VCaP (cell line): ENCODE measurements at regions not wholly inside any gene's neighbourhood (a gene's known extent, or its start where the extent isn't known, plus 50 kb on each side); places are given as distances from the start of the nearest gene placed in this dataset.
A peak's percentile ranks its signal among the peaks of the same experiment; 100 is the strongest.

Experiments used
- H3K27ac ChIP-seq: fragments of 450-650 bp; 2 replicates; pipeline ENCODE4 v1.5.1; 2017
- CTCF ChIP-seq: fragments of 450-650 bp; conservative IDR thresholded peaks from 2 replicates; pipeline ENCODE4 v1.5.1; 2017; ENCODE audit warnings: mild to moderate bottlenecking, moderate library complexity

GRCh38 chr7:95691464-95691863, 80.9 kb upstream of the DYNC1I1 start:
- no peak for TF ChIP-seq CTCF
- H3K27ac ChIP-seq, result peak overlapping the region; percentile 28; the same call in 1 of the 2 replicates

GRCh38 chr7:95690367-95690947, 81.9 kb upstream of the DYNC1I1 start:
- H3K27ac ChIP-seq, result peak overlapping the region; percentile 28; the same call in 1 of the 2 replicates
- peak; percentile 86 for TF ChIP-seq CTCF

- no peak for TF ChIP-seq CTCF
- no peak overlapping the region for H3K27ac ChIP-seq
Observed at GRCh38 chr7:95688931-95689495, 83.3 kb upstream of the DYNC1I1 start.

- peak; percentile 79 for TF ChIP-seq CTCF
- no peak overlapping the region for H3K27ac ChIP-seq
Observed at GRCh38 chr7:95687759-95688343, 84.5 kb upstream of the DYNC1I1 start.

GRCh38 chr7:95686109-95686508, 86.2 kb upstream of the DYNC1I1 start:
- H3K27ac ChIP-seq, result no peak overlapping the region
- TF ChIP-seq CTCF, result peak; percentile 76

- H3K27ac ChIP-seq, result no peak overlapping the region
- TF ChIP-seq CTCF, result no peak
Observed at GRCh38 chr7:95684505-95684904, 87.8 kb upstream of the DYNC1I1 start.

GRCh38 chr7:95684037-95684436, 87.7 kb upstream of the PDK4 start:
- TF ChIP-seq CTCF, result peak; percentile 35; the same call in 1 of the 2 replicates
- H3K27ac ChIP-seq, result no peak overlapping the region
